GM06990 (cell line): ENCODE measurements at regions not wholly inside any gene's neighbourhood (a gene's known extent, or its start where the extent isn't known, plus 50 kb on each side); places are given as distances from the start of the nearest gene placed in this dataset.

ENCODE experiments used
- DNase-seq: peaks from one replicate; pipeline ENCODE4 v3.0.0-alpha.2; 2011; ENCODE audit not compliant: insufficient read length; ENCODE audit errors: extremely low read depth
- H3K27me3 ChIP-seq: replicated peaks from 2 replicates; pipeline ENCODE4 v1.6.0; 2011; ENCODE audit warnings: low read length; ENCODE audit not compliant: control insufficient read depth, insufficient read depth
- H3K36me3 ChIP-seq: 2 replicates; pipeline ENCODE4 v1.5.1; 2011; ENCODE audit warnings: low read length; ENCODE audit not compliant: control insufficient read depth, insufficient read depth
- H3K4me3 ChIP-seq: replicated peaks from 2 replicates; pipeline ENCODE4 v1.5.1; 2011; ENCODE audit warnings: low read depth, mild to moderate bottlenecking, control low read depth, low read length
- CTCF ChIP-seq: IDR thresholded peaks from 2 replicates; pipeline ENCODE4 v1.5.1; 2011; ENCODE audit warnings: low read length, control low read depth, mild to moderate bottlenecking, inconsistent platforms; ENCODE audit not compliant: insufficient read depth, poor library complexity, severe bottlenecking

- Histone ChIP-seq H3K36me3 (no peaks in the 10 kb centered on the region), H3K27me3 (no peaks in the 10 kb centered on the region), H3K4me3 (no peak overlapping the region)
- no peak for TF ChIP-seq CTCF
- DNase-seq, result no peak
Measured at GRCh38 chr3:144364737-144365136, 393.1 kb downstream of the DIPK2A start.

GRCh38 chr3:144369129-144369879 is 397.7 kb downstream of the DIPK2A start:
- no peaks in the 10 kb centered on the region for H3K27me3 ChIP-seq
- no peak for DNase-seq
- TF ChIP-seq CTCF, result no peak
- no peak overlapping the region for H3K4me3 ChIP-seq
- H3K36me3 ChIP-seq, result no peaks in the 10 kb centered on the region

- Histone ChIP-seq H3K4me3 (no peak overlapping the region), H3K27me3 (no peaks in the 10 kb centered on the region), H3K36me3 (no peaks in the 10 kb centered on the region)
- no peak for TF ChIP-seq CTCF
- DNase-seq, result no peak
Measured at GRCh38 chr3:144375088-144375487, 403.5 kb downstream of the DIPK2A start.

- no peak for DNase-seq
- no peak for TF ChIP-seq CTCF
- Histone ChIP-seq H3K36me3 (no peaks in the 10 kb centered on the region), H3K4me3 (no peak overlapping the region), H3K27me3 (no peaks in the 10 kb centered on the region)
Measured at GRCh38 chr3:144380849-144381248, 409.2 kb downstream of the DIPK2A start.

- Histone ChIP-seq H3K4me3 (no peak overlapping the region), H3K27me3 (no peaks in the 10 kb centered on the region), H3K36me3 (no peaks in the 10 kb centered on the region)
- no peak for TF ChIP-seq CTCF
- no peak for DNase-seq
Measured at GRCh38 chr3:144381607-144382006, 410.0 kb downstream of the DIPK2A start.
